ENCODE measurements at regions not wholly inside any gene's neighbourhood (a gene's known extent, or its start where the extent isn't known, plus 50 kb on each side); places are given as distances from the start of the nearest gene placed in this dataset.

DNA sequence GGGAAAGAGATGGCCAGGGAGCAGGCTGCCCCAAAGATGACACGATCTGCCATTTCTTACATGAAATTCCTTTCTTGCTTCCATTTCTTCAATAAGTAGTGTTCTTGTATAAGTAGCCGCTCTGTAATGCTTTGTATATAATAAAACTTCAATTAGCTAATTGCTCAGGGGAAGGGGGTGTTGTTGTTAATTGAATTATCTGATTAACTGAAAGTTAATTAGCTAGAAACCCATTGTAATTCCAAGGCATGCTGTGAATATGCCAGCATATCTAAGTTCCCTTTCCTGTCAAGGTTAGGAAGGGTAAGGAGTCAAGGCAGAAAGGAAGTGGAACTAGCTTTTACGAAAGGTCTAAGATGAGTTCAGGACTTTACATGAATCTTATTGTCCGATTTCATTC lies 765.9 kb downstream of the TYW1 start:
- TF ChIP-seq ZNF777 (tag by site-specific recombination; IDR thresholded peaks at IDR 0.05; ENCODE audit: borderline replicate concordance) = no peak
- TF ChIP-seq, protein P1, sequence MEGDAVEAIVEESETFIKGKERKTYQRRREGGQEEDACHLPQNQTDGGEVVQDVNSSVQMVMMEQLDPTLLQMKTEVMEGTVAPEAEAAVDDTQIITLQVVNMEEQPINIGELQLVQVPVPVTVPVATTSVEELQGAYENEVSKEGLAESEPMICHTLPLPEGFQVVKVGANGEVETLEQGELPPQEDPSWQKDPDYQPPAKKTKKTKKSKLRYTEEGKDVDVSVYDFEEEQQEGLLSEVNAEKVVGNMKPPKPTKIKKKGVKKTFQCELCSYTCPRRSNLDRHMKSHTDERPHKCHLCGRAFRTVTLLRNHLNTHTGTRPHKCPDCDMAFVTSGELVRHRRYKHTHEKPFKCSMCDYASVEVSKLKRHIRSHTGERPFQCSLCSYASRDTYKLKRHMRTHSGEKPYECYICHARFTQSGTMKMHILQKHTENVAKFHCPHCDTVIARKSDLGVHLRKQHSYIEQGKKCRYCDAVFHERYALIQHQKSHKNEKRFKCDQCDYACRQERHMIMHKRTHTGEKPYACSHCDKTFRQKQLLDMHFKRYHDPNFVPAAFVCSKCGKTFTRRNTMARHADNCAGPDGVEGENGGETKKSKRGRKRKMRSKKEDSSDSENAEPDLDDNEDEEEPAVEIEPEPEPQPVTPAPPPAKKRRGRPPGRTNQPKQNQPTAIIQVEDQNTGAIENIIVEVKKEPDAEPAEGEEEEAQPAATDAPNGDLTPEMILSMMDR (tag by site-specific recombination; IDR thresholded peaks at IDR 0.05) = no peak
- TF ChIP-seq YY1 (tag by site-specific recombination; IDR thresholded peaks at IDR 0.05) = no peak
- TF ChIP-seq ZNF747 (tag by site-specific recombination; IDR thresholded peaks at IDR 0.05) = no peak
- TF ChIP-seq, protein P2, sequence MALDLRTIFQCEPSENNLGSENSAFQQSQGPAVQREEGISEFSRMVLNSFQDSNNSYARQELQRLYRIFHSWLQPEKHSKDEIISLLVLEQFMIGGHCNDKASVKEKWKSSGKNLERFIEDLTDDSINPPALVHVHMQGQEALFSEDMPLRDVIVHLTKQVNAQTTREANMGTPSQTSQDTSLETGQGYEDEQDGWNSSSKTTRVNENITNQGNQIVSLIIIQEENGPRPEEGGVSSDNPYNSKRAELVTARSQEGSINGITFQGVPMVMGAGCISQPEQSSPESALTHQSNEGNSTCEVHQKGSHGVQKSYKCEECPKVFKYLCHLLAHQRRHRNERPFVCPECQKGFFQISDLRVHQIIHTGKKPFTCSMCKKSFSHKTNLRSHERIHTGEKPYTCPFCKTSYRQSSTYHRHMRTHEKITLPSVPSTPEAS (tag by site-specific recombination; IDR thresholded peaks at IDR 0.05) = no peak
- no peak for TF ChIP-seq SETDB1 (IDR thresholded peaks at IDR 0.05; ENCODE audit: insufficient read length, low read length)
- TF ChIP-seq ZNF394 (tag by site-specific recombination; IDR thresholded peaks at IDR 0.05; ENCODE audit: borderline replicate concordance) = no peak
- TF ChIP-seq ZNF558 (tag by site-specific recombination; IDR thresholded peaks at IDR 0.05) = no peak
- TF ChIP-seq, protein P3, sequence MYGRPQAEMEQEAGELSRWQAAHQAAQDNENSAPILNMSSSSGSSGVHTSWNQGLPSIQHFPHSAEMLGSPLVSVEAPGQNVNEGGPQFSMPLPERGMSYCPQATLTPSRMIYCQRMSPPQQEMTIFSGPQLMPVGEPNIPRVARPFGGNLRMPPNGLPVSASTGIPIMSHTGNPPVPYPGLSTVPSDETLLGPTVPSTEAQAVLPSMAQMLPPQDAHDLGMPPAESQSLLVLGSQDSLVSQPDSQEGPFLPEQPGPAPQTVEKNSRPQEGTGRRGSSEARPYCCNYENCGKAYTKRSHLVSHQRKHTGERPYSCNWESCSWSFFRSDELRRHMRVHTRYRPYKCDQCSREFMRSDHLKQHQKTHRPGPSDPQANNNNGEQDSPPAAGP (tag by site-specific recombination; IDR thresholded peaks at IDR 0.05) = no peak
- no peak for TF ChIP-seq HOXA7 (CRISPR knock-in tag; IDR thresholded peaks at IDR 0.05; ENCODE audit: borderline replicate concordance)
- TF ChIP-seq ZEB2 (tag by site-specific recombination; IDR thresholded peaks at IDR 0.05) = no peak
- TF ChIP-seq, protein P4, sequence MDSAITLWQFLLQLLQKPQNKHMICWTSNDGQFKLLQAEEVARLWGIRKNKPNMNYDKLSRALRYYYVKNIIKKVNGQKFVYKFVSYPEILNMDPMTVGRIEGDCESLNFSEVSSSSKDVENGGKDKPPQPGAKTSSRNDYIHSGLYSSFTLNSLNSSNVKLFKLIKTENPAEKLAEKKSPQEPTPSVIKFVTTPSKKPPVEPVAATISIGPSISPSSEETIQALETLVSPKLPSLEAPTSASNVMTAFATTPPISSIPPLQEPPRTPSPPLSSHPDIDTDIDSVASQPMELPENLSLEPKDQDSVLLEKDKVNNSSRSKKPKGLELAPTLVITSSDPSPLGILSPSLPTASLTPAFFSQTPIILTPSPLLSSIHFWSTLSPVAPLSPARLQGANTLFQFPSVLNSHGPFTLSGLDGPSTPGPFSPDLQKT (IDR thresholded peaks at IDR 0.05; ENCODE audit: borderline replicate concordance, low read depth, low read length) = no peak
- TF ChIP-seq, protein P5, sequence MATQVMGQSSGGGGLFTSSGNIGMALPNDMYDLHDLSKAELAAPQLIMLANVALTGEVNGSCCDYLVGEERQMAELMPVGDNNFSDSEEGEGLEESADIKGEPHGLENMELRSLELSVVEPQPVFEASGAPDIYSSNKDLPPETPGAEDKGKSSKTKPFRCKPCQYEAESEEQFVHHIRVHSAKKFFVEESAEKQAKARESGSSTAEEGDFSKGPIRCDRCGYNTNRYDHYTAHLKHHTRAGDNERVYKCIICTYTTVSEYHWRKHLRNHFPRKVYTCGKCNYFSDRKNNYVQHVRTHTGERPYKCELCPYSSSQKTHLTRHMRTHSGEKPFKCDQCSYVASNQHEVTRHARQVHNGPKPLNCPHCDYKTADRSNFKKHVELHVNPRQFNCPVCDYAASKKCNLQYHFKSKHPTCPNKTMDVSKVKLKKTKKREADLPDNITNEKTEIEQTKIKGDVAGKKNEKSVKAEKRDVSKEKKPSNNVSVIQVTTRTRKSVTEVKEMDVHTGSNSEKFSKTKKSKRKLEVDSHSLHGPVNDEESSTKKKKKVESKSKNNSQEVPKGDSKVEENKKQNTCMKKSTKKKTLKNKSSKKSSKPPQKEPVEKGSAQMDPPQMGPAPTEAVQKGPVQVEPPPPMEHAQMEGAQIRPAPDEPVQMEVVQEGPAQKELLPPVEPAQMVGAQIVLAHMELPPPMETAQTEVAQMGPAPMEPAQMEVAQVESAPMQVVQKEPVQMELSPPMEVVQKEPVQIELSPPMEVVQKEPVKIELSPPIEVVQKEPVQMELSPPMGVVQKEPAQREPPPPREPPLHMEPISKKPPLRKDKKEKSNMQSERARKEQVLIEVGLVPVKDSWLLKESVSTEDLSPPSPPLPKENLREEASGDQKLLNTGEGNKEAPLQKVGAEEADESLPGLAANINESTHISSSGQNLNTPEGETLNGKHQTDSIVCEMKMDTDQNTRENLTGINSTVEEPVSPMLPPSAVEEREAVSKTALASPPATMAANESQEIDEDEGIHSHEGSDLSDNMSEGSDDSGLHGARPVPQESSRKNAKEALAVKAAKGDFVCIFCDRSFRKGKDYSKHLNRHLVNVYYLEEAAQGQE (tag by site-specific recombination; IDR thresholded peaks at IDR 0.05) = no peak

Measured in HEK293 (cell line).